Neural progenitor cell (in vitro differentiated cells): ENCODE measurements at regions not wholly inside any gene's neighbourhood (a gene's known extent, or its start where the extent isn't known, plus 50 kb on each side); places are given as distances from the start of the nearest gene placed in this dataset.

Experiments
- DNase-seq: peaks from one replicate; pipeline ENCODE4 v3.0.0-alpha.2; 2016; ENCODE audit warnings: low spot score
- H2AFZ ChIP-seq: fragments of 200-600 bp; sonication (generic); replicated peaks from 2 replicates; pipeline ENCODE4 v1.6.1; 2016; ENCODE audit warnings: antibody characterized with exemption
- H3F3A ChIP-seq: fragments of 200-600 bp; sonication (generic); 2 replicates; pipeline ENCODE4 v1.6.1; 2016; ENCODE audit warnings: antibody characterized with exemption, low read depth
- H3K27ac ChIP-seq: fragments of 200-600 bp; sonication (generic); 2 replicates; pipeline ENCODE4 v1.5.1; 2016; ENCODE audit warnings: mild to moderate bottlenecking
- H3K27me3 ChIP-seq: fragments of 200-600 bp; sonication (generic); 2 replicates; pipeline ENCODE4 v1.6.1; 2016; ENCODE audit warnings: mild to moderate bottlenecking, moderate library complexity
- H3K36me3 ChIP-seq: fragments of 200-600 bp; sonication (generic); 2 replicates; pipeline ENCODE4 v1.5.1; 2016
- H3K4me1 ChIP-seq: fragments of 200-600 bp; sonication (generic); 2 replicates; pipeline ENCODE4 v1.6.1; 2016; ENCODE audit warnings: mixed run types
- H3K4me2 ChIP-seq: fragments of 200-600 bp; sonication (generic); 2 replicates; pipeline ENCODE4 v1.6.1; 2016
- H3K4me3 ChIP-seq: fragments of 200-600 bp; sonication (generic); 2 replicates; pipeline ENCODE4 v1.5.1; 2016
- H3K79me2 ChIP-seq: fragments of 200-600 bp; sonication (generic); 2 replicates; pipeline ENCODE4 v1.6.1; 2016; ENCODE audit warnings: low read depth
- H3K9ac ChIP-seq: fragments of 200-600 bp; sonication (generic); 2 replicates; pipeline ENCODE4 v1.6.1; 2016
- H3K9me3 ChIP-seq: fragments of 200-600 bp; sonication (generic); 2 replicates; pipeline ENCODE4 v1.5.1; 2016; ENCODE audit warnings: low read depth
- H4K20me1 ChIP-seq: fragments of 200-600 bp; sonication (generic); 2 replicates; pipeline ENCODE4 v1.6.1; 2016; ENCODE audit warnings: low read depth
- H3K27ac Mint-ChIP-seq: 3 replicates; pipeline ENCODE4 v1.8.0; 2021; ENCODE audit warnings: mixed read lengths
- H3K27me3 Mint-ChIP-seq: 2 replicates; pipeline ENCODE4 v1.8.0; 2022; ENCODE audit warnings: low read depth, mild to moderate bottlenecking, inconsistent platforms, moderate library complexity, mixed read lengths; ENCODE audit not compliant: insufficient read depth
- H3K36me3 Mint-ChIP-seq: 3 replicates; pipeline ENCODE4 v1.8.0; 2021; ENCODE audit warnings: mixed read lengths
- H3K4me1 Mint-ChIP-seq: 3 replicates; pipeline ENCODE4 v1.8.0; 2021; ENCODE audit warnings: mixed read lengths
- H3K4me3 Mint-ChIP-seq: 3 replicates; pipeline ENCODE4 v1.8.0; 2021; ENCODE audit warnings: mild to moderate bottlenecking, moderate library complexity, mixed read lengths
- H3K9me3 Mint-ChIP-seq: 3 replicates; pipeline ENCODE4 v1.8.0; 2020; ENCODE audit warnings: mixed read lengths
- EZH2 ChIP-seq: fragments of 200-600 bp; sonication (generic); IDR thresholded peaks from 2 replicates; pipeline ENCODE4 v1.6.1; 2017; ENCODE audit warnings: antibody characterized with exemption, mild to moderate bottlenecking, moderate library complexity
- EZH2phosphoT487 ChIP-seq: fragments of 200-600 bp; sonication (generic); IDR thresholded peaks from 2 replicates; pipeline ENCODE4 v1.6.1; 2017; ENCODE audit warnings: antibody characterized with exemption
- TF ChIP-seq, protein P1 (sequence below): fragments of 200-600 bp; sonication (generic); IDR thresholded peaks from 2 replicates; pipeline ENCODE4 v1.5.1; 2017; ENCODE audit warnings: antibody characterized with exemption, mild to moderate bottlenecking

- peak; percentile 90 for DNase-seq
- no peaks in the 10 kb centered on the region for H3K79me2 ChIP-seq
- Mint-ChIP-seq H3K4me1 (peaks cover 4% of the 10 kb centered on the region), H3K36me3 (no peaks in the 10 kb centered on the region), H3K9me3 (no peaks in the 10 kb centered on the region), H3K4me3 (no peak overlapping the region), H3K27ac (no peak overlapping the region), H3K27me3 (peaks cover 43% of the 10 kb centered on the region)
- H3K9me3 ChIP-seq, result no peaks in the 10 kb centered on the region
- no peak overlapping the region for H3K9ac ChIP-seq
- no peak overlapping the region for H3K4me2 ChIP-seq
- peaks cover 4% of the 10 kb centered on the region for H3F3A ChIP-seq
- no peaks in the 10 kb centered on the region for H3K36me3 ChIP-seq
- peaks cover 10% of the 10 kb centered on the region for H3K4me1 ChIP-seq
- no peak overlapping the region for H3K27ac ChIP-seq
- H3K27me3 ChIP-seq, result peaks cover 42% of the 10 kb centered on the region
- H4K20me1 ChIP-seq, result no peaks in the 10 kb centered on the region
- TF ChIP-seq EZH2, result no peak
- TF ChIP-seq, protein P1, sequence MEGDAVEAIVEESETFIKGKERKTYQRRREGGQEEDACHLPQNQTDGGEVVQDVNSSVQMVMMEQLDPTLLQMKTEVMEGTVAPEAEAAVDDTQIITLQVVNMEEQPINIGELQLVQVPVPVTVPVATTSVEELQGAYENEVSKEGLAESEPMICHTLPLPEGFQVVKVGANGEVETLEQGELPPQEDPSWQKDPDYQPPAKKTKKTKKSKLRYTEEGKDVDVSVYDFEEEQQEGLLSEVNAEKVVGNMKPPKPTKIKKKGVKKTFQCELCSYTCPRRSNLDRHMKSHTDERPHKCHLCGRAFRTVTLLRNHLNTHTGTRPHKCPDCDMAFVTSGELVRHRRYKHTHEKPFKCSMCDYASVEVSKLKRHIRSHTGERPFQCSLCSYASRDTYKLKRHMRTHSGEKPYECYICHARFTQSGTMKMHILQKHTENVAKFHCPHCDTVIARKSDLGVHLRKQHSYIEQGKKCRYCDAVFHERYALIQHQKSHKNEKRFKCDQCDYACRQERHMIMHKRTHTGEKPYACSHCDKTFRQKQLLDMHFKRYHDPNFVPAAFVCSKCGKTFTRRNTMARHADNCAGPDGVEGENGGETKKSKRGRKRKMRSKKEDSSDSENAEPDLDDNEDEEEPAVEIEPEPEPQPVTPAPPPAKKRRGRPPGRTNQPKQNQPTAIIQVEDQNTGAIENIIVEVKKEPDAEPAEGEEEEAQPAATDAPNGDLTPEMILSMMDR, result peak; percentile 91
- H3K4me3 ChIP-seq, result no peak overlapping the region
- no peak overlapping the region for H2AFZ ChIP-seq
Observed at GRCh38 chr17:79393358-79394052, 217.3 kb downstream of the RBFOX3 start.

DNA sequence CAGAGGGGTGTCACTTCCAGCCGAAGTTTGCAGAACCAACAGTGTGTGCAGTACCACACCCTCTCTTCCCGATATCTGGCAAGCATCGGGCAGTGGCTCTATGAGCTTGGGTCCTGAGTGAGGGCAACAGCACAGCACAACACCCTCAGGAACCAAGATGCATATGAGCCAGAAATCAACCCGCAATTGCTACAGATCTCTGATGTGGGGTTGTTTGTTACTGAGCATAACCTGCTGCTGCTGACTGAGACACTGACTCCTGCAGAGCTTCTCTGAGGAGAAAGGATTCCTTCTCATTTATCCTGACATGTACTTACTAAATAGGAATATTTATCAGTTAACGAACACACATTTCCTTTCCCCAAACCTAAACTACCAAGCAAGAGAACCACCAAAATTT is 218.3 kb downstream of the RBFOX3 start:
- no peak for DNase-seq

GRCh38 chr17:79391376-79392233 is 219.2 kb downstream of the RBFOX3 start:
- Histone ChIP-seq H3K27ac (no peak overlapping the region), H3K4me1 (no peaks in the 10 kb centered on the region), H3K9ac (no peak overlapping the region), H3K4me2 (no peak overlapping the region), H4K20me1 (no peaks in the 10 kb centered on the region), H2AFZ (no peak overlapping the region), H3K36me3 (no peaks in the 10 kb centered on the region), H3K79me2 (no peaks in the 10 kb centered on the region), H3K4me3 (no peak overlapping the region), H3F3A (no peaks in the 10 kb centered on the region), H3K27me3 (peaks cover 42% of the 10 kb centered on the region), H3K9me3 (no peaks in the 10 kb centered on the region)
- H3K4me3 Mint-ChIP-seq, result no peak overlapping the region
- H3K9me3 Mint-ChIP-seq, result no peaks in the 10 kb centered on the region
- no peak overlapping the region for H3K27ac Mint-ChIP-seq
- H3K27me3 Mint-ChIP-seq, result peaks cover 43% of the 10 kb centered on the region
- no peaks in the 10 kb centered on the region for H3K36me3 Mint-ChIP-seq
- TF ChIP-seq, protein P1, result peak; percentile 86
- TF ChIP-seq EZH2phosphoT487, result no peak
- H3K4me1 Mint-ChIP-seq, result peaks cover 4% of the 10 kb centered on the region
- peak; percentile 91 for DNase-seq

More for the DNA sequence above, 218.3 kb downstream of the RBFOX3 start:
- TF ChIP-seq, protein P1, result no peak
- TF ChIP-seq EZH2, result no peak
- TF ChIP-seq EZH2phosphoT487, result no peak
- no peak overlapping the region for H3K27ac ChIP-seq
- H3K27me3 ChIP-seq, result peaks cover 42% of the 10 kb centered on the region
- H3K4me1 ChIP-seq, result peaks cover under 1% of the 10 kb centered on the region
- H3K36me3 ChIP-seq, result no peaks in the 10 kb centered on the region
- H3K9me3 ChIP-seq, result no peaks in the 10 kb centered on the region
- H3K9me3 Mint-ChIP-seq, result no peaks in the 10 kb centered on the region
- H3F3A ChIP-seq, result no peaks in the 10 kb centered on the region
- H3K79me2 ChIP-seq, result no peaks in the 10 kb centered on the region
- peaks cover 4% of the 10 kb centered on the region for H3K4me1 Mint-ChIP-seq
- no peak overlapping the region for H3K27ac Mint-ChIP-seq
- H3K4me2 ChIP-seq, result no peak overlapping the region
- no peak overlapping the region for H2AFZ ChIP-seq
- no peaks in the 10 kb centered on the region for H3K36me3 Mint-ChIP-seq
- no peak overlapping the region for H3K4me3 Mint-ChIP-seq
- H3K27me3 Mint-ChIP-seq, result peaks cover 45% of the 10 kb centered on the region
- H4K20me1 ChIP-seq, result no peaks in the 10 kb centered on the region
- no peak overlapping the region for H3K9ac ChIP-seq
- H3K4me3 ChIP-seq, result no peak overlapping the region
